LNCaP clone FGC (cell line): ENCODE measurements at regions not wholly inside any gene's neighbourhood (a gene's known extent, or its start where the extent isn't known, plus 50 kb on each side); places are given as distances from the start of the nearest gene placed in this dataset.
A peak's percentile ranks its signal among the peaks of the same experiment; 100 is the strongest.

ENCODE experiments used
- DNase-seq: peaks from one replicate; pipeline ENCODE4 v3.0.0-alpha.2; 2011; ENCODE audit warnings: low read depth
- H3K4me3 ChIP-seq: 2 replicates; pipeline ENCODE4 v1.5.1; 2011; ENCODE audit warnings: mild to moderate bottlenecking, low read depth, low read length, control low read depth
- TF ChIP-seq, protein P1 (sequence below): IDR thresholded peaks from 2 replicates; pipeline ENCODE4 v1.5.1; 2012; ENCODE audit warnings: mild to moderate bottlenecking; ENCODE audit not compliant: control insufficient read depth, insufficient read depth; ENCODE audit errors: extremely low read depth

- no peak for DNase-seq
- TF ChIP-seq, protein P1, sequence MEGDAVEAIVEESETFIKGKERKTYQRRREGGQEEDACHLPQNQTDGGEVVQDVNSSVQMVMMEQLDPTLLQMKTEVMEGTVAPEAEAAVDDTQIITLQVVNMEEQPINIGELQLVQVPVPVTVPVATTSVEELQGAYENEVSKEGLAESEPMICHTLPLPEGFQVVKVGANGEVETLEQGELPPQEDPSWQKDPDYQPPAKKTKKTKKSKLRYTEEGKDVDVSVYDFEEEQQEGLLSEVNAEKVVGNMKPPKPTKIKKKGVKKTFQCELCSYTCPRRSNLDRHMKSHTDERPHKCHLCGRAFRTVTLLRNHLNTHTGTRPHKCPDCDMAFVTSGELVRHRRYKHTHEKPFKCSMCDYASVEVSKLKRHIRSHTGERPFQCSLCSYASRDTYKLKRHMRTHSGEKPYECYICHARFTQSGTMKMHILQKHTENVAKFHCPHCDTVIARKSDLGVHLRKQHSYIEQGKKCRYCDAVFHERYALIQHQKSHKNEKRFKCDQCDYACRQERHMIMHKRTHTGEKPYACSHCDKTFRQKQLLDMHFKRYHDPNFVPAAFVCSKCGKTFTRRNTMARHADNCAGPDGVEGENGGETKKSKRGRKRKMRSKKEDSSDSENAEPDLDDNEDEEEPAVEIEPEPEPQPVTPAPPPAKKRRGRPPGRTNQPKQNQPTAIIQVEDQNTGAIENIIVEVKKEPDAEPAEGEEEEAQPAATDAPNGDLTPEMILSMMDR, result no peak
- H3K4me3 ChIP-seq, result no peak overlapping the region
Observed at GRCh38 chr2:200243441-200243840, 63.1 kb upstream of the SPATS2L start.

DNA sequence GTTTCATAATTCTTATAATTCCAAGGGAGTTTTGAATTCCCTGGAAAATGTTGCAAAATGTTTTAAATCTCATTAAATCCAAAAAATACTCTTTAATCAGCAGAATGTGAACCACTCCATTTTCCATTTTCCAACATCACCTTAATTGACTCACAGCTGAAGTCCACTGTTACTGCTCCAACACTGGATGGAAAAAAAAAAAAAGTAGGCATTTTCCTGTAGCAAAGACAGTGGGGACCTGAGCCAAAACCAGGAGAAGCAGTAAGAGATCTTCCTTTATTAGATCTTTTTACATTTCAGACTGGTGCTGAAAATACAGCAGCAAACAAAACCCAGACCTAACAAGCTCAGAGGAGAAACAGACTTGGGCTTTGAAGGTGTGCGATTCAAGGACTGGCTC is 62.4 kb upstream of the SPATS2L start:
- TF ChIP-seq, protein P1, result no peak
- no peak overlapping the region for H3K4me3 ChIP-seq
- DNase-seq, result no peak

DNA sequence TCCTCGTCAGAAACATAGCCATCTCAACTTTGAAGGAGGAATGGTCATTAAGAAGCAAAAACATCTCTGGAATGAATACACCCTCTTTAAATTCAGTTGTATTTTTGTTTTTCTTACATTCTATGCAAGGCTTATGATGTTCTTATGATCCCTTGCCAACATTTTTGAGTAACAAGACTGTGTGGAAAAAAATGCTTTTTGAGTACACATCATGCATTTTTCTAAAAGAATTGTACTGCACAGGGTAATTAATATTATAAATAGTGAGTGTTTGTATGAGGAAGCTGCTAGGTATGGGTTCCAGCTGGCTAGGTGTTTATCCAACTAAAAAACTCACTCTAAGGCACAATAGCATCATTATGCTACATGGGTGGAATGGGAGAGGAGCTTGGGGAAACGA is 59.0 kb upstream of the SPATS2L start:
- no peak for DNase-seq
- TF ChIP-seq, protein P1, result no peak
- no peak overlapping the region for H3K4me3 ChIP-seq

DNA sequence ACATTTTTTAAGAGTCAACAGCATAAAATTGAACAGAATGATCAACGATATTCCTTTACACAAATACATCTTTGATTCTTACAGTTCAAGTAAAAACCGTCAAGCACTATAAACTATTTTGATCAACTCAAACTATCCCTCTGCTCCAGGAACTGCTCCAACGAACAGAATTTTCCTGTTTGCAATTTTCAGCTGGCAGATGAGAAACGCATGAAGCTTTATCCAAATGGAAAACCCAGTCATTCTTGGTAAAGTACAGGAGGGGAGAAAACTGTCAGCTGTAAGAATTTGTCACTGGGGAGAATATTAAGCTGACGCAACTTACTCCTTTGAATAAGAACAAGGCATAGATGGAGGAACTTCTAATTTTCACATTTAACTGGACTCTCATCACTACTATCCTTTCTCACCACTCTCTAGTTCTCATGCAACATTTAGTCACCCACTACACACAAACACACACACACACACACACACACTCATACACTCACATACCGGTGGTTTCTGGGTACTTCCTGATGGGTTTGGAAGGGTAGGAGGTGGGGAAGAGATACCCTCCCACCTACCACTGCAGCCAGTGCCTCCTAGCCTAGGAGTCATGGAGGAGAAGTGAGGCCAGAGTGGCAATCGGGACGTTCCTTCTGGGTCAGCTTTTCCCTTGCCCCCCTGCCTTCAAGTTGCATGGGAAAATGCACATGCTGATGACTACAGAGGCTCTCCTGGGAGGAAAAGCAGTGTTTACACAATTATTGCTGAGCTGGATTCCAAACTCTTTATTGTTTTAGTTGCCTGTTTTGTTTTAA is 54.0 kb upstream of the SPATS2L start:
- TF ChIP-seq, protein P1, result no peak
- no peak for DNase-seq
- H3K4me3 ChIP-seq, result no peak overlapping the region

DNA sequence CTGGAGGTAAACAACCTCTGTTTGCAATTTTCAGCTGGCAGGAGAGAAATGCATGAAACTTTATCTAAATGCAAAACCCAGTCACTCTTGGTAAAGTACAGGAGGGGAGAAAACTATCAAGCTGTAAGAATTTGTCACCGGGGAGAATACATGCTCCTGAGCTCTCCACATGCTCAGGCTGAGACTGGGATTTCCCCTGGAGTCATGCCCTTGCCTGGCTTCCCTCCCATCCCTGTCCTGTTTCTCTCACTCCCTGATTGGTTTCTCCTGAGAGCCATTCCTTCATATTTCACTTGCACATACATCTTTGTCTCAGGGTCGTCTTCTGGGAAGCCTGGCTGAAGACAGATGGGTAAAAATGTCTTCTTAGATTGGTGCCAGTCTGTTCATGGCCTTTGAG is 52.9 kb upstream of the SPATS2L start:
- DNase-seq, result peak; percentile 1
- H3K4me3 ChIP-seq, result no peak overlapping the region
- TF ChIP-seq, protein P1, result no peak

GRCh38 chr2:200254773-200255172 is 51.7 kb upstream of the SPATS2L start:
- TF ChIP-seq, protein P1, result no peak
- no peak for DNase-seq
- H3K4me3 ChIP-seq, result no peak overlapping the region

- H3K4me3 ChIP-seq, result no peak overlapping the region
- TF ChIP-seq, protein P1, result no peak
- no peak for DNase-seq
Observed at GRCh38 chr2:200255549-200255948, 50.9 kb upstream of the SPATS2L start.
